Pancreas (tissue), 10 donors: ENCODE measurements at regions not wholly inside any gene's neighbourhood (a gene's known extent, or its start where the extent isn't known, plus 50 kb on each side); places are given as distances from the start of the nearest gene placed in this dataset.
A peak's percentile ranks its signal among the peaks of the same experiment; 100 is the strongest.

Experiments used
- ATAC-seq, 4 donors: fragments of 200-7000 bp; cut with Tn5 transposase; one replicate each; pipeline versions ENCODE4 v1.8.0 to v1.9.1; 2020; ENCODE audit warnings: mild to moderate bottlenecking in 4 of 4, moderate library complexity in 4 of 4
- DNase-seq, 6 donors: peaks; one replicate each; pipeline ENCODE4 v3.0.0-alpha.2; 2020
- FAIRE-seq: peaks from 2 replicates; lab custom pipeline; 2012; peaks lifted over from hg19 to GRCh38; lab: Jason Lieb, UNC
- H3K27ac ChIP-seq, 4 donors: fragments of 200-600 bp; sonication (generic); 1 replicate in 3 of 4; 2 replicates in 1 of 4; pipeline versions ENCODE4 v1.5.0 to v1.8.0; 2020
- H3K27me3 ChIP-seq, 4 donors: fragments of 200-600 bp; one replicate each; pipeline ENCODE4 v1.8.0; 2021
- H3K36me3 ChIP-seq, 3 donors: fragments of 200-600 bp; sonication (generic) in 1 of 3; one replicate each; pipeline versions ENCODE4 v1.5.0 to v1.8.0; 2020 to 2021
- H3K4me1 ChIP-seq, 3 donors: fragments of 200-600 bp; one replicate each; pipeline ENCODE4 v1.8.0; 2021
- H3K4me3 ChIP-seq, 4 donors: fragments of 200-600 bp; sonication (generic) in 2 of 4; one replicate each; pipeline versions ENCODE4 v1.5.0 to v1.8.0; 2020 to 2021
- H3K9me3 ChIP-seq, 4 donors: fragments of 200-600 bp; one replicate each; pipeline ENCODE4 v1.8.0; 2021
- CTCF ChIP-seq, 4 donors: fragments of 200-600 bp; sonication (generic) in 3 of 4; IDR thresholded peaks; one replicate each; pipeline versions ENCODE4 v1.5.0 to v1.8.0; 2021; ENCODE audit warnings: antibody characterized with exemption in 4 of 4
- WGBS, 2 donors: extraction: QIAGEN DNeasy Blood & Tissue Kit; methylation state at CpG; one replicate each; pipeline ENCODE4 v1.1.7; 2013; 5-methylcytosine and 5-hydroxymethylcytosine counted together
- intact Hi-C, 3 donors: fragments of 100-400 bp; cut with DNase I; formaldehyde crosslinking; loops; one replicate each; pipeline versions ENCODE4 v1.11.1 to v1.14.2; 2022
- donor health status: healthy with polysubstance abuse.
- donor health status: DM: no; HTN: no; CAD: no; lungs with moderate emphysema.
- donor health status: DM: no; HTN: no; CAD: no.
- donor health status: control.
- donor health status: control.
- donor health status: Bipolar disorder and iron deficiency.
- donor health status: DM: yes; HTN: yes; CAD: no.
- donor health status: DM: no; HTN: no; CAD: no.
- donor health status: DM: no; HTN: no; CAD: no.
- donor health status: DM: yes; HTN: yes; CAD: no.

GRCh38 chr14:23877111-23877510, 76.5 kb upstream of the DHRS4 start:
- Histone ChIP-seq H3K4me1 (no peaks in the 10 kb centered on the region), H3K4me3 (no peak overlapping the region), H3K9me3 (no peaks in the 10 kb centered on the region), H3K27ac (no peak overlapping the region), H3K36me3 (no peaks in the 10 kb centered on the region), H3K27me3 (no peaks in the 10 kb centered on the region)
- ATAC-seq: no peak
- TF ChIP-seq CTCF (IDR thresholded peaks at IDR 0.05): no peak
- intact Hi-C loops: no loop called here
- no peak for FAIRE-seq
- DNase-seq: no peak
- 93 to 95% methylated on average over 4 of the region's 4 CpGs for WGBS, 2 donors

DNA sequence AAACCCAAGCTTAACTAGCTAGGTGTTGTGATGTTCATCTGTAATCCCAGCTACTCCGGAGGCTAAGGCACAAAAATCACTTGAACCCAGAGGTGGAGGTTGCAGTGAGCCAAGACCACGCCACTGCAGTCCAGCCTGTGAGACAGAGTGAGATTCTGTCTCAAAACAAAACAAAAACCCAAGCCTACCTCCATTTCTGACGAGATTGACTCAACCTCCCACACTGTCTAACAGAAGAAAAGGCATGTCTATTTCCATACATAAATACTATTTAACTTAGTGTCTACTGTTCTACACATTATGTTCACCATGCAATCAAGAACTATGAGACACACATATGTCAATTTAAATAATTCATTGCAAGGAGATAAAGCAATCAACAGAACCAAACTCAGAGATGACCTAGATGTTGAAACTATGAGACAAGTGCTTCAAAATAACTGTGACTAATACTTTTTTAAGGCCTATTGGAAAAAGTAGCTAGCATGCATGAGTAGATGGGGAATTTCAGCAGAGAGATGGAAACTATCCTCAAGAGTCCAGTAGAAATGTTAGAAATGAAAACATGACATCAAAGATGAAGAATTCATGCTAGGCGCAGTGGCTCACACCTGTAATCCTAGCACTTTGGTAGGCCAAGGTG, 75.9 kb upstream of the DHRS4 start:
- Histone ChIP-seq H3K4me1 (no peaks in the 10 kb centered on the region), H3K27me3 (no peaks in the 10 kb centered on the region), H3K4me3 (no peak overlapping the region), H3K27ac (no peak overlapping the region), H3K36me3 (no peaks in the 10 kb centered on the region), H3K9me3 (no peaks in the 10 kb centered on the region)
- FAIRE-seq: no peak
- ATAC-seq: no peak
- TF ChIP-seq CTCF (IDR thresholded peaks at IDR 0.05): no peak
- intact Hi-C loops: no loop called here
- DNase-seq: no peak
- 94 to 98% methylated on average over 4 of the region's 4 CpGs for WGBS, 2 donors

DNA sequence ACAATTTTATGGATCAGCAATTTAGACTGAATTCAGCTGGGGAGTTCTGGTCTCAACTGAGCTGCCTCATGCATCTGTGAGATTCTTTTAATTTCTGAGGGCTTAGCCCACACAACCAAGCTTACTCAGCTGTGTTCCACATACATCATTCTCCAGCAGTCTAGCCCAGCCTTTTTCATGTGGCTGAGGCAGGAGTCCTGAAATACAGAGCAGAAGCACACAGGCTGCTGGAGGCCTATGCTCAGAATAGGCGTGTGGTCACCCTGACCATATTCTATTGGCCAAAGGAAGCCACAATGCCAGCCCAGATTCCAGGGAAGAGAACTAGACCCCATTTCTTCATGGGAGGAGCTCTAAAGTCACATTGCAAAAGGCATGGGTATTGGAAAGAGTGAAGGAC, 72.3 kb upstream of the DHRS4 start:
- peaks cover 6 to 16% (median 7%) of the 10 kb centered on the region in 3 donors for H3K4me1 ChIP-seq
- no peak overlapping the region for H3K27ac ChIP-seq
- DNase-seq: no peak
- H3K36me3 ChIP-seq: no peaks in the 10 kb centered on the region
- FAIRE-seq: no peak
- WGBS, 2 donors: 89 to 96% methylated on average over 1 of the region's 1 CpG
- intact Hi-C loops: no loop called here
- H3K27me3 ChIP-seq: no peaks in the 10 kb centered on the region
- no peak for TF ChIP-seq CTCF (IDR thresholded peaks at IDR 0.05)
- no peak overlapping the region for H3K4me3 ChIP-seq
- no peaks in the 10 kb centered on the region for H3K9me3 ChIP-seq
- ATAC-seq: no peak

GRCh38 chr14:23883684-23884540, 69.7 kb upstream of the DHRS4 start:
- WGBS, 2 donors: 12 to 13% methylated on average over 13 of the region's 13 CpGs
- Histone ChIP-seq H3K36me3 (no peaks in the 10 kb centered on the region), H3K9me3 (no peaks in the 10 kb centered on the region), H3K27me3 (no peaks in the 10 kb centered on the region), H3K4me1 (peaks cover 6 to 16% (median 7%) of the 10 kb centered on the region in 3 donors), H3K4me3 (peak overlapping the region in 2 of 4 donors; percentile 13 to 31), H3K27ac (peak overlapping the region; percentile 6 to 81 (median 58))
- DNase-seq: no peak
- intact Hi-C loops: no loop called here
- peak; percentile 93 to 99 (median 96) for ATAC-seq
- no peak for FAIRE-seq
- TF ChIP-seq CTCF (IDR thresholded peaks at IDR 0.05): no peak

- TF ChIP-seq CTCF (IDR thresholded peaks at IDR 0.05): no peak
- DNase-seq: no peak
- ATAC-seq: peak; percentile 36 to 71 (median 64)
- no peak for FAIRE-seq
- peak overlapping the region; percentile 6 to 81 (median 58) for H3K27ac ChIP-seq
- no peaks in the 10 kb centered on the region for H3K27me3 ChIP-seq
- intact Hi-C loops: no loop called here
- H3K9me3 ChIP-seq: no peaks in the 10 kb centered on the region
- WGBS, 2 donors: 10 to 18% methylated on average over 5 of the region's 5 CpGs
- H3K36me3 ChIP-seq: no peaks in the 10 kb centered on the region
- peaks cover 6 to 16% (median 7%) of the 10 kb centered on the region in 3 donors for H3K4me1 ChIP-seq
- peak overlapping the region in 2 of 4 donors; percentile 13 to 31 for H3K4me3 ChIP-seq
Measured at GRCh38 chr14:23884541-23884904, 69.0 kb upstream of the DHRS4 start.
